HG03378 (cell line): ENCODE measurements at regions not wholly inside any gene's neighbourhood (a gene's known extent, or its start where the extent isn't known, plus 50 kb on each side); places are given as distances from the start of the nearest gene placed in this dataset.
"Not testable (repeated sequence)": the region's sequence is repeated elsewhere in the genome, so short reads cannot be mapped to it uniquely, and the experiment has no call there.

Experiments used
- ATAC-seq: cut with Tn5 transposase; IDR thresholded peaks from one replicate; pipeline ENCODE4 v1.9.1; 2021; ENCODE audit warnings: mild to moderate bottlenecking, moderate library complexity; ENCODE audit not compliant: unreplicated experiment

GRCh38 chr12:90831712-90832111 lies 123.3 kb downstream of the CCER1 start:
- no peak for ATAC-seq

DNA sequence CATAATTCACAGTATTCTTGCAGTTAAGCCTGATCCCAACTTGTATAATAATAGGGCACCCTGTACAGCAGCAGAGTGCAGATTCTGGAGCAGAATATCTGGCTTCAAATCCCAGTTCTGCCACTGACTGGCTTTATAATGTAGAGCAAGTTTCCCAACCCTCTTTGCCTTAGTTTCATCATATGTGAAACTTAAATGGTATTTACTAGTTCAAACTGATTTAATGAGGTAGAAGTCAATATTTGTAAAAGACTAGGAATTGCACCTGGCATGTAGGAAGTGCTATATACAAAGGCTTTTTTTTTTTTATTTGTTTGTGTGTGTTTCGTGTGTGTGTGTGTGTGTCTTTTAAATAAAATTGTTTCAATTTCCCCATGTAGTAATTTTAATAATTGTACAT lies 125.9 kb downstream of the CCER1 start:
- no peak for ATAC-seq

DNA sequence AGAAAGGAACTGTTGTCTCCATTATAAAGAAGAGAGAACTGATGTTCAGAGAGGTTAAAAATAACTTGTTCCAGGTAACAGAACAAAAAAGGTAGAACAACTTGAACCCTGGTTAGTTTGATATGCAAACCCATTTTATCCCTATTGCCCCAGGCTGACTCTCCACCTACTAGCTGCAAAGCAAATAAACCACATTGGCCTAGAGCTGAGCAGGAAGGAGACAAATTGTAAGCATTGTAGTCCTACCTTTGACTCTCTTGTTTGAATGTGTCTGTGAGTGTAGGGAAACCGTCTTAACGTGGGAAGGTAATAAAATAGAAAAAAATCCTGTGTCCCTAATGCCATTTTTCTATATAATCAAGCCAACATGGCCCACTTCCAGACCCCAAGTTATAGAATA lies 126.4 kb downstream of the CCER1 start:
- no peak for ATAC-seq

DNA sequence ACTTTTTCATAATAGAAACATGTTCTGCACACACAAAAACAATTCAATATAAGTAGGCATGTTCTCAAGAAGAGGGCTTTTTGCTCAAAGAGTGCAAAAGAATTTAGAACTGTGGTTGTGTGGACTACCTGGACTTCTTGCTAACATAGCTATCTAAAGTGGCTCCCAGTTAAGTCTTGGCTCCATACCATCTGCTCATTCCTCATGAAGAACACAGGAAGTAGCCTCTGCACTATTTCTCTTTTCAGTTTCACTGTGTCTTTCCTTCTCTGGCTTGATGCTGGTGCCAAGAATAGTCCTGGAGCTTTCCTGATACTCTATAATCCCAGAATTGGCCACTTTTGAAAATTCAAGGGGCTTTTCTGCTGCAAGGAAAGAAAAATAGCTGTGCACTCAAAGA lies 127.4 kb downstream of the CCER1 start:
- ATAC-seq: no peak

- no peak for ATAC-seq
These were observed 128.9 kb downstream of the CCER1 start for GRCh38 chr12:90826036-90826435.

DNA sequence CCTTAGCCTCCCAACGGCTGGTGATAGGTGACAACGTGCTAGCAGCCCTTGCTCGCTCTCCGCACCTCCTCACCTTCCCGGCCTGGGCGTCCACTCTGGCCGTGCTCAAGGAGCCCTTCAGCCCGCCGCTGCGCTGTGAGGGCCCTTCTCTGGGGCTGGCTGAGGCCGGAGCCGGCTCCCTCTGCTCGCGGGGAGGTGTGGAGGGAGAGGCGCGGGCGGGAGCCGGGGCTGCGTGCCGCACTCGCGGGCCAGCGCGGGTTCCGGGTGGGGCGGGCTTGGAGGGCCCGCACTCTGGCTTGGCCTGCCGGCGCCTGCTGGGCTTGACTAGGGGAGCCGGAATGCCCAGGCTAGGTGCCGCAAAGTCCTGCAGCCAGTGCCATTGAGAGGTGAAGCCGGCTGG lies 131.1 kb downstream of the CCER1 start:
- no peak for ATAC-seq

GRCh38 chr12:90819709-90820108 lies 135.3 kb downstream of the CCER1 start:
- ATAC-seq: no peak

DNA sequence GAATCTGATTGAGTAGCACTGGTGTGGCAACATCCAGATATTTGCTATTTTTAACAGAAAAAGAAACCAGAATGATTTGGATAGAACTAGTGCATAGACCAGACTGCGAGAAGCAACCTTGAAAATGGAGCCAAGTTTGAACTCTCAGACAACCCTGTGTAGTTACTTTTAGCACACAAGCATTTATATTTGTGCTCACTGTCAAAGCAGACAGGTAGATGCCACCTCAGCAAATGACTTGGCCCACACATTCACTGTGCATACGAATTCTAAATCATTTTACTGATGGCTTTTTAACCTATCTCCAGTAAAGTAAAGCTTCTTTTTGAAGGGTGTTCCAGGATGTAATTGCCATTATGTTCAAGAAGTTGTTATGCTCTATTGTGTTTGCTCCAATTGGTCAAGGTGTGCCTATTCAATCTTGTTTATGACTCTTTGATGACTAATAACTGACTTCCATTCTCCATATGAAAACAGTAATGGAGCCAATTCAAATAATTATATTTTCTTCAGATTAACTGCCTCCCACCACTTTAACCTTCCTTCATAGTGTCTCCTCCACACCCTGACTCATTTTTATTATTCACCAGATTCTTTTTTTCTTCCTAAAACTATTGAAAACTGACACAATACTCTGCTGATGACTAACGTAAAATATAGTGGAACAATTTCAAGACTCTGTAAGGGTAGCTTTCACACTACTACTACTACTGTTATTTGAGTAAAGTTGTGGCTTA lies 138.5 kb downstream of the CCER1 start:
- no peak for ATAC-seq

GRCh38 chr12:90809940-90810339 lies 145.0 kb downstream of the CCER1 start:
- ATAC-seq: no peak

- ATAC-seq: no peak
These were observed 146.4 kb downstream of the CCER1 start for GRCh38 chr12:90808568-90808967.

- no peak for ATAC-seq
These were observed 152.2 kb downstream of the CCER1 start for GRCh38 chr12:90802727-90803126.

- ATAC-seq: no peak
These were observed 153.2 kb downstream of the CCER1 start for GRCh38 chr12:90801776-90802175.

DNA sequence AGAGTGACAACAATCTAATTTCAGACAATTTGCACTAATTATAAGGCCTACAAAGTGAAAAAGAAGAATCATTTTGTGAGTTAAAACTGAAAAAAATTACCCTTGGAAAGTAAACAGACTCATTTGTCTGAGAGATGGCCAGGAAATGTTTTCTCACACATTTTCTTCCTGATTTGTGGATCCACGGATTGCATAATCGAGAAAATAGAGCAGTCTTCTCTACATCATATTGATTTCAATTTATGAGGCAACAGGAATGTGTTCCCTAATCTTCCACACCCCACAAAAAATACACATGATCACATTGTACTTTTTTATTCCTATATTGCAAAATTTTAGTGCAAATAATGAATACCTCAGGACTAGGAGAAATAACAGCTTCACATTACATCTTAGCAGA lies 160.8 kb downstream of the CCER1 start:
- ATAC-seq: no peak

DNA sequence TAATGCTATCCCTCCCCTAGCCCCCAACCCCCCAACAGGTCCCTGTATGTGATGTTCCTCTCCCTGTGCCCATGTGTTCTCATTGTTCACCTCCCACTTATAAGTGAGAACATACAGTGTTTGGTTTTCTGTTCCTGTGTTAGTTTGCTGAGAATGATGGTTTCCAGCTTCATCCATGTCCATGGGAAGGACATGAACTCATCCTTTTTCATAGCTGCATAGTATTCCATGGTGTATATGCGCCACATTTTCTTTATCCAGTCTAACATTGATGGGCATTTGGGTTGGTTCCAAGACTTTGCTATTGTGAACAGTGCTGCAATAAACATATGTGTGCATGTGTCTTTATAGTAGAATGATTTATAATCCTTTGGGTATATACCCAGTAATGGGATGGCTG lies 162.3 kb downstream of the CCER1 start:
- ATAC-seq: not testable (repeated sequence)

DNA sequence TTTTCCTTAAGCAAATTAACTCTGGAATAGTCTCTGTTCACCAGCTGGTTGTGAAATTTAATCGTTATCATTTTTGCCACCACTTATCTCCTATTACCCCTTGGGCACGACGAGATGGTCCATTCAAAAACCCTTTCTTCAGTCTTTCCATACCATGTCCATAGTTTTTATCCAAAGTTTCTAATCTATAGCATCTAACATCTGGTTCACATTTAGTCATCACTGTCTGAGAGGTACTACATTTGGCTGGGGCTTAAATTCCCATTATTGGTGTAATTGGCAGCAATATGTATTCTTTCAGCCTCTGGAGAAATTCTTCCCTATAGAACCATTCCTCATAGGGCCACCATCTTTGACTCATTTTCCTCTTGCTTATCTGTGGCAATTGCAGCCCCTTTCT lies 163.5 kb downstream of the CCER1 start:
- no peak for ATAC-seq

DNA sequence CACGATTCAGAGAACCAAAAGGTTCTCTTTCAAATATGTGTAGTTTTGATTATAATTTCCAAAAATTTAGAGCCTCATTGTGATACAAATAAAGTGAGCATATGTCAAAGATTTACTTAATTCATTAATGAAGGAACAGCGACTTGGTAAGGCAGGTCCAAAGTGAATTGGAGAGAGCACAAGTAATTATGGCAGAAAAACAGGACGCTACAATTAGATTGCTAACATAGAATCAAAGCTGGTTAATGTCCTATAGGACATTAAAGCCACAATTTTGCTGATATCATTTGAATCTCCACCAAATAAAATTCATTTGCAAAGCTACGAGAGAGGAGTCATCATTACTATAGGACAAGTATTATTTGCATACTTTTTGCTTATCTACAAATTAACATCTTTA lies 164.2 kb downstream of the CCER1 start:
- no peak for ATAC-seq

DNA sequence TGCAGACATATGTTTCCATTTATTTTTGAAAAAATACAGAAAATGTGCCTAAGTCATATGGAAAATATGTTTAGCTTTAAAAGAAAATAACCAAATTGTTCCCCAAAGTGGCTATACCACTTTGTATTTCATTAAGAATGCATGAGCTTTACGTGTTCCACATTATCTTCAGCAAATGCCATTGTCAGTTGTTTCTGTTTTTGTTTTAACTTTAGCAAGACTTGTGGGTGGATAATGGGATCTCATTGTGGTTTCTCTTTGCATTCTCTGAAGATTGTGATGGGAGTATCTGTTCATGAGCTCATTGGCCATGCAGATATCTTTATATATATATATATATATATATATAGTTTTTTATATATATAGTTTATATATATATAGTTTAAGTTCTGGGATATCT lies 181.5 kb downstream of the CCER1 start:
- no peak for ATAC-seq

DNA sequence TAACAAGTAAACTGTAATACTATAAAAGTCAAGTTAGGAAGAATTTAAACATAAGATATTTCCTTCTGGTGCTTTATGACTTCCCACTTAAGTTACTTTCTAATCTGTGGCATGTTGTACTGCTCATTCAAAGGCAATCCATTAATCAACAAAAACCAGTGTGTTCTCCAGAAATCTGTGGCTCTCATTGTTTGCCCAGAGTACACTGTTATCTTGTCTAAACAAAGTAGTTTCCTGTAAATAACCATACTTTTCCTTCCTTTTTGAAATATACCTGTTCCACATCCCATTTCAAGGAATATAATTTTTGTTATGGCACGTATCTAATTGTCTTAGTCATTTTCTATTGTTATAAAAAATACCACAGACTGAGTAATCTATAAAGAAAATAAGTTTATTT lies 184.1 kb downstream of the CCER1 start:
- ATAC-seq: no peak

GRCh38 chr12:90757957-90758356 lies 197.0 kb downstream of the CCER1 start:
- no peak for ATAC-seq

DNA sequence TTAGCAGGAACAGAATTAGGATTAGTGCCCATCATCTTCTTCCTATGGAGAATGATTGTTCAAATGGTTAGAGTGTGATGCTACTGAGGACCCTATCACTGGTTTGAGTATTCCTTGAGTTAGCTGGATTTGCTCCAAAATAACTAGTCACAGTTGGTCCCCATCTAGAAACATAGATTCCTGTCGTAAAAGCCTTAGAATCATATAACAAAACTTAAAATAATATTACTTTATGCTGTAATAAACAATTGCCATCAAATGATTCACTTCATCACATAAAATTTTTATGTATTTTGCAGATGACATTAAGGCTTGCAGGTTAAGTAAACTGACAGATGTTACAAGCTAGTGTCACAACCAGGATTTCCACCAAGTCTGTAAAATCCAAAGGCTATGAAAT lies 209.8 kb downstream of the CCER1 start:
- ATAC-seq: no peak

DNA sequence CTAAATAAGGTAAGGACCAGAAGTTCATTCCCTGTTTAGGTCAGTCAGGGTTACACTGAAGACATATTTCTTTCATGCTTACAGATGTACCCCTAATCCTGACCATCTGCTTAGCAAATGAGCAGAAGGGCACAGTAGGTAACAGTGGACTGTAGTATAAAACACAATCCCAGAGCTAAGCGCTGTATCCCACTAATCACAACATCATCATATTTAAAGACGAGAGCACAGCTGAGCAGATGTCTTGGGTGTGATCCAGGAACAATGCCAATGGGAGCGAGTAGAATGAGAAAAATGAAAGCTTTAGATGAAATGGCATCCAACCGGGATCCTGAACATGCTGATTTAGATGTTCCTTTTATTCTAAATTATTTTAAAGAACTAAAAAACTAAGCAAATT lies 213.4 kb downstream of the CCER1 start:
- ATAC-seq: no peak

DNA sequence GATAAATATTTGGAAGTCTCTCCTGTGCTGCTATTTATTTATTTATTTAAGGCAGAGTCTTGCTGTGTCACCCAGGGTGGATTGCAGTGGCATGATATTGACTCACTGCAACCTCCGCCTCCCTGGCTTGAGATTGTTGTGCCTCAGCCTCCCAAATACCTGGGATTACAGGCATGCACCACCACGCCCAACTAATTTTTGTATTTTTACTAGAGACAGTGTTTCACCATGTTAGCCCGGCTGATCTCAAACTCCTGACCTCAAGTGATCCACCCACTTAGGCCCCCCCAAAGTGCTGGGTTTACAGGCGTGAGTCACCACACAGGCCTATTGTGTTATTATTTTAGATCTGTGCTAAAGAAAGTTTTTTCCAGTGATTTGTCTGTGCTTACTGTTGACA lies 225.2 kb downstream of the CCER1 start:
- no peak for ATAC-seq

GRCh38 chr12:90712671-90713070 lies 242.3 kb downstream of the CCER1 start:
- no peak for ATAC-seq
